ENCODE measurements at regions not wholly inside any gene's neighbourhood (a gene's known extent, or its start where the extent isn't known, plus 50 kb on each side); places are given as distances from the start of the nearest gene placed in this dataset.

GRCh38 chr6:137801352-137802114, 65.5 kb upstream of the TNFAIP3 start (continued):
- TF ChIP-seq, protein P1, sequence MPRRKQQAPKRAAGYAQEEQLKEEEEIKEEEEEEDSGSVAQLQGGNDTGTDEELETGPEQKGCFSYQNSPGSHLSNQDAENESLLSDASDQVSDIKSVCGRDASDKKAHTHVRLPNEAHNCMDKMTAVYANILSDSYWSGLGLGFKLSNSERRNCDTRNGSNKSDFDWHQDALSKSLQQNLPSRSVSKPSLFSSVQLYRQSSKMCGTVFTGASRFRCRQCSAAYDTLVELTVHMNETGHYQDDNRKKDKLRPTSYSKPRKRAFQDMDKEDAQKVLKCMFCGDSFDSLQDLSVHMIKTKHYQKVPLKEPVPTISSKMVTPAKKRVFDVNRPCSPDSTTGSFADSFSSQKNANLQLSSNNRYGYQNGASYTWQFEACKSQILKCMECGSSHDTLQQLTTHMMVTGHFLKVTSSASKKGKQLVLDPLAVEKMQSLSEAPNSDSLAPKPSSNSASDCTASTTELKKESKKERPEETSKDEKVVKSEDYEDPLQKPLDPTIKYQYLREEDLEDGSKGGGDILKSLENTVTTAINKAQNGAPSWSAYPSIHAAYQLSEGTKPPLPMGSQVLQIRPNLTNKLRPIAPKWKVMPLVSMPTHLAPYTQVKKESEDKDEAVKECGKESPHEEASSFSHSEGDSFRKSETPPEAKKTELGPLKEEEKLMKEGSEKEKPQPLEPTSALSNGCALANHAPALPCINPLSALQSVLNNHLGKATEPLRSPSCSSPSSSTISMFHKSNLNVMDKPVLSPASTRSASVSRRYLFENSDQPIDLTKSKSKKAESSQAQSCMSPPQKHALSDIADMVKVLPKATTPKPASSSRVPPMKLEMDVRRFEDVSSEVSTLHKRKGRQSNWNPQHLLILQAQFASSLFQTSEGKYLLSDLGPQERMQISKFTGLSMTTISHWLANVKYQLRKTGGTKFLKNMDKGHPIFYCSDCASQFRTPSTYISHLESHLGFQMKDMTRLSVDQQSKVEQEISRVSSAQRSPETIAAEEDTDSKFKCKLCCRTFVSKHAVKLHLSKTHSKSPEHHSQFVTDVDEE (CRISPR knock-in tag; IDR thresholded peaks at IDR 0.05) = no peak
- no peak for TF ChIP-seq PPARA (CRISPR knock-in tag; IDR thresholded peaks at IDR 0.05; ENCODE audit: borderline replicate concordance)
- TF ChIP-seq CREB5 (CRISPR knock-in tag; IDR thresholded peaks at IDR 0.05; ENCODE audit: low read depth) = no peak

DNA sequence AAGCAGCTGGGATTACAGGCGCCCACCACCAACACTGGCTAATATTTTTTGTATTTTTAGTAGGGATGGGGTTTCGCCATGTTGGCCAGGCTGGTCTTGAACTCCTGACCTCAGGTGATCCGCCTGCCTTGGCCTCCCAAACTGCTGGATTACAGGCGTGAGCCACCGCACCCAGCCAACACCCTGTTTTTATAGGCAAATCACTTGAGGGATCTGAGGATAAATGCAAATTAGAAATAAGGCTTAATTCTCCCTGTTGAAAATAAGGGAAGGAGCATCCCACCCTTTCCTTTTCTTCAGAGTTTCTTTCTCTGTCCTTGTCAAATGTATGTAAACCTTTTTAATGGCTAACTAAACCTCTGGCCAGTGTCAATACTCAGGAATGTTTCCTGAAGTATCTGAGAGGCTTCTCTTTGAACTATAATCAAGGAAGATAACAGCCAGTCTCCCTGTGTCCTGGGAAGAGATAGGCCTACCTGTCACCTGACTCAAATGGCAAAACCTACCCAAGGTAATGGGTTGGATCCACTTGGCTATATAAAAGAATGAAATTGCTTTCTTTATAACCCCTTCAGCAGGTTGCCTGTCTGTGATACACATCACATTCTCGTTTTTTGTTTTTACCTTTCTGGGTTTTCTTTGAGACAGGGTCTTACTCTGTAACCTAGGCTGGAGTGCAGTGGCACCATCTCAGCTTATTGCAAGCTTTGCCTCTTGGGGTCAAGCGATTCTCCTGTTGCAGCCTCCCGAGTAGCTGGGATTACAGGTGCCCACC, 64.5 kb upstream of the TNFAIP3 start:
- ATAC-seq = no peak
- no peak for TF ChIP-seq ZFP3 (CRISPR knock-in tag; IDR thresholded peaks at IDR 0.05)
- no peak for TF ChIP-seq SNAI2 (CRISPR knock-in tag; IDR thresholded peaks at IDR 0.05)
- TF ChIP-seq, protein P2, sequence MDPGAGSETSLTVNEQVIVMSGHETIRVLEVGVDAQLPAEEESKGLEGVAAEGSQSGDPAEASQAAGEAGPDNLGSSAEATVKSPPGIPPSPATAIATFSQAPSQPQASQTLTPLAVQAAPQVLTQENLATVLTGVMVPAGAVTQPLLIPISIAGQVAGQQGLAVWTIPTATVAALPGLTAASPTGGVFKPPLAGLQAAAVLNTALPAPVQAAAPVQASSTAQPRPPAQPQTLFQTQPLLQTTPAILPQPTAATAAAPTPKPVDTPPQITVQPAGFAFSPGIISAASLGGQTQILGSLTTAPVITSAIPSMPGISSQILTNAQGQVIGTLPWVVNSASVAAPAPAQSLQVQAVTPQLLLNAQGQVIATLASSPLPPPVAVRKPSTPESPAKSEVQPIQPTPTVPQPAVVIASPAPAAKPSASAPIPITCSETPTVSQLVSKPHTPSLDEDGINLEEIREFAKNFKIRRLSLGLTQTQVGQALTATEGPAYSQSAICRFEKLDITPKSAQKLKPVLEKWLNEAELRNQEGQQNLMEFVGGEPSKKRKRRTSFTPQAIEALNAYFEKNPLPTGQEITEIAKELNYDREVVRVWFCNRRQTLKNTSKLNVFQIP (CRISPR knock-in tag; IDR thresholded peaks at IDR 0.05; ENCODE audit: borderline replicate concordance, low read depth) = no peak
- no peak for TF ChIP-seq OSR1 (CRISPR knock-in tag; IDR thresholded peaks at IDR 0.05)
- no peak for TF ChIP-seq CSDC2 (CRISPR knock-in tag; IDR thresholded peaks at IDR 0.05)
- no peak for TF ChIP-seq TCF4 (CRISPR knock-in tag; IDR thresholded peaks at IDR 0.05; ENCODE audit: borderline replicate concordance)
- no peak for TF ChIP-seq PATZ1 (CRISPR knock-in tag; IDR thresholded peaks at IDR 0.05; ENCODE audit: borderline replicate concordance)
- TF ChIP-seq TOX (CRISPR knock-in tag; IDR thresholded peaks at IDR 0.05; ENCODE audit: borderline replicate concordance) = no peak
- TF ChIP-seq GLIS3 (CRISPR knock-in tag; IDR thresholded peaks at IDR 0.05) = no peak

- TF ChIP-seq CSDC2 (CRISPR knock-in tag; IDR thresholded peaks at IDR 0.05) (no peak), ZFP3 (CRISPR knock-in tag; IDR thresholded peaks at IDR 0.05) (no peak), ARNTL (CRISPR knock-in tag; IDR thresholded peaks at IDR 0.05; ENCODE audit: borderline replicate concordance, low read depth) (no peak), ZFP30 (CRISPR knock-in tag; IDR thresholded peaks at IDR 0.05) (no peak), ZNF70 (CRISPR knock-in tag; IDR thresholded peaks at IDR 0.05) (no peak), ZNF565 (CRISPR knock-in tag; conservative IDR thresholded peaks at IDR 0.05; ENCODE audit: low read depth) (no peak), TCF4 (CRISPR knock-in tag; IDR thresholded peaks at IDR 0.05; ENCODE audit: borderline replicate concordance) (no peak), ZC3H10 (CRISPR knock-in tag; IDR thresholded peaks at IDR 0.05) (no peak), ESRRG (CRISPR knock-in tag; IDR thresholded peaks at IDR 0.05) (no peak), TOX (CRISPR knock-in tag; IDR thresholded peaks at IDR 0.05; ENCODE audit: borderline replicate concordance) (no peak), BACH2 (CRISPR knock-in tag; IDR thresholded peaks at IDR 0.05; ENCODE audit: borderline replicate concordance) (no peak), RARB (CRISPR knock-in tag; IDR thresholded peaks at IDR 0.05) (no peak), SNAI2 (CRISPR knock-in tag; IDR thresholded peaks at IDR 0.05) (no peak), ZNF8 (CRISPR knock-in tag; IDR thresholded peaks at IDR 0.05) (no peak), ISL1 (CRISPR knock-in tag; IDR thresholded peaks at IDR 0.05) (no peak), PPARA (CRISPR knock-in tag; IDR thresholded peaks at IDR 0.05; ENCODE audit: borderline replicate concordance) (no peak)
- TF ChIP-seq, protein P2 (CRISPR knock-in tag; IDR thresholded peaks at IDR 0.05; ENCODE audit: borderline replicate concordance, low read depth) = no peak
- TF ChIP-seq, protein P1 (CRISPR knock-in tag; IDR thresholded peaks at IDR 0.05) = no peak
- no peak for ATAC-seq
Observed at GRCh38 chr6:137804637-137805036, 62.4 kb upstream of the TNFAIP3 start.
